Astrocyte of the spinal cord (primary cell): ENCODE measurements at regions not wholly inside any gene's neighbourhood (a gene's known extent, or its start where the extent isn't known, plus 50 kb on each side); places are given as distances from the start of the nearest gene placed in this dataset.
A peak's percentile ranks its signal among the peaks of the same experiment; 100 is the strongest.
"Not testable (repeated sequence)": the region's sequence is repeated elsewhere in the genome, so short reads cannot be mapped to it uniquely, and the experiment has no call there.

Source experiments
- DNase-seq: peaks from one replicate; pipeline ENCODE4 v3.0.0; 2011; ENCODE audit warnings: low read depth, low spot score
- H3K4me3 ChIP-seq: 2 replicates; pipeline ENCODE4 v1.5.1; 2011; ENCODE audit warnings: low read depth, mild to moderate bottlenecking, low read length, moderate library complexity
- in situ Hi-C: cut with HindIII; loops from 2 replicates; pipeline ENCODE4 v1.10.0; 2017; ENCODE audit warnings: low sequenced_read_pairs
- TF ChIP-seq, protein P1 (sequence below): IDR thresholded peaks from 2 replicates; pipeline ENCODE4 v1.5.1; 2012; ENCODE audit warnings: low read depth, mild to moderate bottlenecking, low read length, inconsistent platforms

GRCh38 chr4:130738233-130738632, 1642.3 kb downstream of the C4orf33 start:
- TF ChIP-seq, protein P1, sequence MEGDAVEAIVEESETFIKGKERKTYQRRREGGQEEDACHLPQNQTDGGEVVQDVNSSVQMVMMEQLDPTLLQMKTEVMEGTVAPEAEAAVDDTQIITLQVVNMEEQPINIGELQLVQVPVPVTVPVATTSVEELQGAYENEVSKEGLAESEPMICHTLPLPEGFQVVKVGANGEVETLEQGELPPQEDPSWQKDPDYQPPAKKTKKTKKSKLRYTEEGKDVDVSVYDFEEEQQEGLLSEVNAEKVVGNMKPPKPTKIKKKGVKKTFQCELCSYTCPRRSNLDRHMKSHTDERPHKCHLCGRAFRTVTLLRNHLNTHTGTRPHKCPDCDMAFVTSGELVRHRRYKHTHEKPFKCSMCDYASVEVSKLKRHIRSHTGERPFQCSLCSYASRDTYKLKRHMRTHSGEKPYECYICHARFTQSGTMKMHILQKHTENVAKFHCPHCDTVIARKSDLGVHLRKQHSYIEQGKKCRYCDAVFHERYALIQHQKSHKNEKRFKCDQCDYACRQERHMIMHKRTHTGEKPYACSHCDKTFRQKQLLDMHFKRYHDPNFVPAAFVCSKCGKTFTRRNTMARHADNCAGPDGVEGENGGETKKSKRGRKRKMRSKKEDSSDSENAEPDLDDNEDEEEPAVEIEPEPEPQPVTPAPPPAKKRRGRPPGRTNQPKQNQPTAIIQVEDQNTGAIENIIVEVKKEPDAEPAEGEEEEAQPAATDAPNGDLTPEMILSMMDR: no peak
- no peak for DNase-seq
- H3K4me3 ChIP-seq: no peak overlapping the region
- in situ Hi-C loops: no loop called here

GRCh38 chr4:130747842-130748241, 1651.9 kb downstream of the C4orf33 start:
- peak; percentile 24 for DNase-seq
- in situ Hi-C loops: no loop called here
- no peak overlapping the region for H3K4me3 ChIP-seq
- TF ChIP-seq, protein P1: peak; percentile 35

GRCh38 chr4:130753926-130754325, 1658.0 kb downstream of the C4orf33 start:
- H3K4me3 ChIP-seq: no peak overlapping the region
- no peak for DNase-seq
- in situ Hi-C loops: no loop called here
- TF ChIP-seq, protein P1: no peak

- DNase-seq: no peak
- in situ Hi-C loops: no loop called here
- no peak overlapping the region for H3K4me3 ChIP-seq
- TF ChIP-seq, protein P1: no peak
Measured at GRCh38 chr4:130760246-130760645, 1664.3 kb downstream of the C4orf33 start.

DNA sequence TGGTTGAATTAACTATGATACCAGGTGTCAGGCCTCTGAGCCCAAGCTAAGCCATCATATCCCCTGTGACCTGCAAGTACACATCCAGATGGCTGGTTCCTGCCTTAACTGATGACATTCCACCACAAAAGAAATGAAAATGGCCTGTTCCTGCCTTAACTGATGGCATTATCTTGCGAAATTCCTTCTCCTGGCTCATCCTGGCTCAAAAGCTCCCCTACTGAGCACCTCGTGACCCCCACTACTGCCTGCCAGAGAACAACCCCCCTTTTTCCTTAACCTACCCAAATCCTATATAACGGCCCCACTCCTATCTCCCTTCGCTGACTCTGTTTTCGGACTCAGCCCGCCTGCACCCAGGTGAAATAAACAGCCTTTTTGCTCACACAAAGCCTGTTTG, 1671.4 kb downstream of the C4orf33 start:
- DNase-seq, H3K4me3 ChIP-seq, in situ Hi-C loops: not testable (repeated sequence)

DNA sequence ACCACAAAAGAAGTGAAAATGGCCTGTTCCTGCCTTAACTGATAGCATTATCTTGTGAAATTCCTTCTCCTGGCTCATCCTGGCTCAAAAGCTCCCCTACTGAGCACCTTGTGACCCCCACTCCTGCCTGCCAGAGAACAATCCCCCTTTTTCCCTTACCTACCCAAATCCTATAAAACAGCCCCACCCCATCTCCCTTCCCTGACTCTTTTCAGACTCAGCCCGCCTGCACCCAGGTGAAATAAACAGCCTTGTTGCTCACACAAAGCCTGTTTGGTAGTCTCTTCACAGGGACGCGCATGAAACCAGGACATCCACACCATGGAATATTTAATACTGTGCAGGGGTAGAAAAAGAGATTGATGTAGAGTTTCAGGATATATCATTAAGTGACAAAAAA, 1677.0 kb downstream of the C4orf33 start:
- DNase-seq, in situ Hi-C loops, H3K4me3 ChIP-seq: not testable (repeated sequence)

GRCh38 chr4:130808492-130808891, 1712.5 kb downstream of the C4orf33 start:
- no peak overlapping the region for H3K4me3 ChIP-seq
- peak; percentile 38 for DNase-seq
- in situ Hi-C loops: no loop called here
- TF ChIP-seq, protein P1: peak; percentile 74

- TF ChIP-seq, protein P1: no peak
- peak; percentile 40 for DNase-seq
- in situ Hi-C loops: no loop called here
- H3K4me3 ChIP-seq: no peak overlapping the region
Measured at GRCh38 chr4:130812117-130812765, 1716.3 kb downstream of the C4orf33 start.
